KMS-11 (cell line): ENCODE measurements at regions not wholly inside any gene's neighbourhood (a gene's known extent, or its start where the extent isn't known, plus 50 kb on each side); places are given as distances from the start of the nearest gene placed in this dataset.

Experiments
- H2AFZ ChIP-seq: fragments of 200-600 bp; sonication (generic); 2 replicates; pipeline ENCODE4 v1.6.1; 2016; ENCODE audit warnings: antibody characterized with exemption, mixed run types, low read depth
- H3K27ac ChIP-seq: fragments of 200-600 bp; sonication (generic); 2 replicates; pipeline ENCODE4 v1.6.1; 2016; ENCODE audit warnings: mild to moderate bottlenecking, mixed run types
- H3K27me3 ChIP-seq: fragments of 200-600 bp; sonication (generic); 2 replicates; pipeline ENCODE4 v1.6.1; 2017; ENCODE audit warnings: mild to moderate bottlenecking, low read depth, mixed run types, moderate library complexity; ENCODE audit not compliant: insufficient read depth
- H3K36me3 ChIP-seq: fragments of 200-600 bp; sonication (generic); 2 replicates; pipeline ENCODE4 v1.6.1; 2017; ENCODE audit warnings: mild to moderate bottlenecking, mixed run types; ENCODE audit not compliant: insufficient read depth
- H3K4me1 ChIP-seq: fragments of 200-600 bp; sonication (generic); 2 replicates; pipeline ENCODE4 v1.6.1; 2016; ENCODE audit warnings: mild to moderate bottlenecking, low read depth, mixed run types; ENCODE audit not compliant: poor library complexity, severe bottlenecking
- H3K4me2 ChIP-seq: fragments of 200-600 bp; sonication (generic); 2 replicates; pipeline ENCODE4 v1.7.0; 2016; ENCODE audit warnings: mild to moderate bottlenecking, mixed run types
- H3K4me3 ChIP-seq: fragments of 200-600 bp; sonication (generic); IDR thresholded peaks from 2 replicates; pipeline ENCODE4 v1.6.1; 2017; ENCODE audit warnings: low read depth, low read length, mixed read lengths; ENCODE audit not compliant: insufficient read depth
- H3K79me2 ChIP-seq: fragments of 200-600 bp; sonication (generic); 2 replicates; pipeline ENCODE4 v1.6.1; 2016; ENCODE audit warnings: low read depth, mixed run types; ENCODE audit not compliant: insufficient read depth
- H3K9ac ChIP-seq: fragments of 200-600 bp; sonication (generic); 2 replicates; pipeline ENCODE4 v1.6.1; 2016; ENCODE audit warnings: mild to moderate bottlenecking, mixed run types
- H4K20me1 ChIP-seq: fragments of 200-600 bp; sonication (generic); 2 replicates; pipeline ENCODE4 v1.6.1; 2016; ENCODE audit warnings: mild to moderate bottlenecking, mixed run types; ENCODE audit not compliant: insufficient read depth
- CTCF ChIP-seq: fragments of 200-600 bp; sonication (generic); conservative IDR thresholded peaks from 2 replicates; pipeline ENCODE4 v1.6.1; 2017; ENCODE audit warnings: low read depth, mild to moderate bottlenecking, antibody characterized with exemption, low read length, moderate library complexity, mixed read lengths

GRCh38 chr4:137427411-137427810, 104.9 kb downstream of the PCDH18 start:
- H2AFZ ChIP-seq: no peak overlapping the region
- H3K27ac ChIP-seq: no peak overlapping the region
- H3K4me2 ChIP-seq: no peak overlapping the region
- no peaks in the 10 kb centered on the region for H3K36me3 ChIP-seq
- H3K27me3 ChIP-seq: no peaks in the 10 kb centered on the region
- no peak overlapping the region for H3K4me3 ChIP-seq
- H3K4me1 ChIP-seq: no peaks in the 10 kb centered on the region
- no peaks in the 10 kb centered on the region for H3K79me2 ChIP-seq
- no peak overlapping the region for H3K9ac ChIP-seq
- H4K20me1 ChIP-seq: no peaks in the 10 kb centered on the region
- no peak for TF ChIP-seq CTCF

GRCh38 chr4:137425281-137425680, 107.0 kb downstream of the PCDH18 start:
- H3K9ac ChIP-seq: no peak overlapping the region
- no peak overlapping the region; the same call in 1 of the 2 replicates for H3K4me2 ChIP-seq
- no peaks in the 10 kb centered on the region for H3K4me1 ChIP-seq
- H3K79me2 ChIP-seq: no peaks in the 10 kb centered on the region
- no peak overlapping the region for H3K4me3 ChIP-seq
- no peak overlapping the region for H2AFZ ChIP-seq
- H3K27me3 ChIP-seq: no peaks in the 10 kb centered on the region
- H3K27ac ChIP-seq: no peak overlapping the region
- H3K36me3 ChIP-seq: no peaks in the 10 kb centered on the region
- no peak for TF ChIP-seq CTCF
- no peaks in the 10 kb centered on the region for H4K20me1 ChIP-seq

GRCh38 chr4:137422666-137423065, 109.6 kb downstream of the PCDH18 start:
- no peak for TF ChIP-seq CTCF
- Histone ChIP-seq H3K4me2 (no peak overlapping the region), H3K27me3 (no peaks in the 10 kb centered on the region), H3K4me1 (no peaks in the 10 kb centered on the region), H3K9ac (no peak overlapping the region), H3K79me2 (no peaks in the 10 kb centered on the region), H3K36me3 (no peaks in the 10 kb centered on the region), H2AFZ (no peak overlapping the region), H3K27ac (no peak overlapping the region), H3K4me3 (no peak overlapping the region), H4K20me1 (no peaks in the 10 kb centered on the region)

- TF ChIP-seq CTCF: no peak
- Histone ChIP-seq H3K9ac (no peak overlapping the region), H2AFZ (no peak overlapping the region), H3K27me3 (no peaks in the 10 kb centered on the region), H4K20me1 (no peaks in the 10 kb centered on the region), H3K79me2 (no peaks in the 10 kb centered on the region), H3K27ac (no peak overlapping the region), H3K4me2 (no peak overlapping the region), H3K4me3 (no peak overlapping the region), H3K36me3 (no peaks in the 10 kb centered on the region), H3K4me1 (no peaks in the 10 kb centered on the region)
These were observed 110.5 kb downstream of the PCDH18 start for GRCh38 chr4:137421796-137422195.
